ENCODE measurements at regions not wholly inside any gene's neighbourhood (a gene's known extent, or its start where the extent isn't known, plus 50 kb on each side); places are given as distances from the start of the nearest gene placed in this dataset.

GRCh38 chr12:25868193-25868592 lies 90.3 kb upstream of the RASSF8 start:
- Histone ChIP-seq H3K9me3 (ENCODE audit: insufficient read depth, low read depth, low read length) (peaks cover 5% of the 10 kb centered on the region; the same call in 1 of the 2 replicates), H3K27me3 (ENCODE audit: insufficient read depth, low read length, poor library complexity, severe bottlenecking) (no peaks in the 10 kb centered on the region), H3K4me3 (ENCODE audit: low read length, poor library complexity, severe bottlenecking) (no peak overlapping the region), H3K4me1 (ENCODE audit: insufficient read depth, low read length, poor library complexity, severe bottlenecking) (peaks cover 16% of the 10 kb centered on the region), H3F3A (ENCODE audit: low read depth) (no peaks in the 10 kb centered on the region), H3K79me2 (ENCODE audit: insufficient read depth, low read length) (no peaks in the 10 kb centered on the region), H3K9me2 (replicated peaks; ENCODE audit: low read depth, low read length) (no peaks in the 10 kb centered on the region), H3K36me3 (ENCODE audit: insufficient read depth, low read length) (no peaks in the 10 kb centered on the region), H3K4me2 (ENCODE audit: low read depth, low read length, poor library complexity, severe bottlenecking) (no peak overlapping the region), H4K20me1 (ENCODE audit: insufficient read depth, low read length, poor library complexity, severe bottlenecking) (no peaks in the 10 kb centered on the region), H2AFZ (ENCODE audit: low read length) (no peak overlapping the region), H3K9ac (ENCODE audit: low read depth, low read length, poor library complexity, severe bottlenecking) (no peak overlapping the region)
- no peak for TF ChIP-seq EZH2phosphoT487 (IDR thresholded peaks at IDR 0.05; ENCODE audit: borderline replicate concordance)
- TF ChIP-seq CTCF (conservative IDR thresholded peaks at IDR 0.05; ENCODE audit: low read length) = no peak

- Histone ChIP-seq H3K4me1 (ENCODE audit: insufficient read depth, low read length, poor library complexity, severe bottlenecking) (peaks cover 16% of the 10 kb centered on the region), H3K4me2 (ENCODE audit: low read depth, low read length, poor library complexity, severe bottlenecking) (no peak overlapping the region), H2AFZ (ENCODE audit: low read length) (no peak overlapping the region)
Measured at GRCh38 chr12:25872137-25872536, 86.3 kb upstream of the RASSF8 start.

GRCh38 chr12:25875661-25876060 lies 82.8 kb upstream of the RASSF8 start:
- no peak for TF ChIP-seq EZH2phosphoT487 (IDR thresholded peaks at IDR 0.05; ENCODE audit: borderline replicate concordance)
- no peak for TF ChIP-seq CTCF (conservative IDR thresholded peaks at IDR 0.05; ENCODE audit: low read length)
- Histone ChIP-seq H2AFZ (ENCODE audit: low read length) (no peak overlapping the region), H3F3A (ENCODE audit: low read depth) (no peaks in the 10 kb centered on the region)

More at GRCh38 chr12:25872137-25872536, 86.3 kb upstream of the RASSF8 start:
- Histone ChIP-seq H3K79me2 (ENCODE audit: insufficient read depth, low read length) (no peaks in the 10 kb centered on the region), H3K9me3 (ENCODE audit: insufficient read depth, low read depth, low read length) (peaks cover 5% of the 10 kb centered on the region; the same call in 1 of the 2 replicates), H3K27me3 (ENCODE audit: insufficient read depth, low read length, poor library complexity, severe bottlenecking) (no peaks in the 10 kb centered on the region), H3K36me3 (ENCODE audit: insufficient read depth, low read length) (no peaks in the 10 kb centered on the region), H3F3A (ENCODE audit: low read depth) (no peaks in the 10 kb centered on the region), H3K4me3 (ENCODE audit: low read length, poor library complexity, severe bottlenecking) (no peak overlapping the region), H3K9ac (ENCODE audit: low read depth, low read length, poor library complexity, severe bottlenecking) (no peak overlapping the region), H4K20me1 (ENCODE audit: insufficient read depth, low read length, poor library complexity, severe bottlenecking) (no peaks in the 10 kb centered on the region), H3K9me2 (replicated peaks; ENCODE audit: low read depth, low read length) (no peaks in the 10 kb centered on the region)
- no peak for TF ChIP-seq CTCF (conservative IDR thresholded peaks at IDR 0.05; ENCODE audit: low read length)
- no peak for TF ChIP-seq EZH2phosphoT487 (IDR thresholded peaks at IDR 0.05; ENCODE audit: borderline replicate concordance)

More at GRCh38 chr12:25875661-25876060, 82.8 kb upstream of the RASSF8 start:
- Histone ChIP-seq H3K36me3 (ENCODE audit: insufficient read depth, low read length) (no peaks in the 10 kb centered on the region), H3K9me2 (replicated peaks; ENCODE audit: low read depth, low read length) (no peaks in the 10 kb centered on the region), H3K9me3 (ENCODE audit: insufficient read depth, low read depth, low read length) (no peaks in the 10 kb centered on the region), H3K4me1 (ENCODE audit: insufficient read depth, low read length, poor library complexity, severe bottlenecking) (peaks cover 17% of the 10 kb centered on the region), H3K4me2 (ENCODE audit: low read depth, low read length, poor library complexity, severe bottlenecking) (no peak overlapping the region), H4K20me1 (ENCODE audit: insufficient read depth, low read length, poor library complexity, severe bottlenecking) (no peaks in the 10 kb centered on the region), H3K27me3 (ENCODE audit: insufficient read depth, low read length, poor library complexity, severe bottlenecking) (no peaks in the 10 kb centered on the region), H3K9ac (ENCODE audit: low read depth, low read length, poor library complexity, severe bottlenecking) (no peak overlapping the region), H3K4me3 (ENCODE audit: low read length, poor library complexity, severe bottlenecking) (no peak overlapping the region), H3K79me2 (ENCODE audit: insufficient read depth, low read length) (no peaks in the 10 kb centered on the region)

Measured in Loucy (cell line).